B cell (primary cell): ENCODE measurements at regions not wholly inside any gene's neighbourhood (a gene's known extent, or its start where the extent isn't known, plus 50 kb on each side); places are given as distances from the start of the nearest gene placed in this dataset.

Source experiments
- CTCF ChIP-seq: fragments of 200-600 bp; IDR thresholded peaks from one replicate; pipeline ENCODE4 v1.8.0; 2022; ENCODE audit warnings: antibody characterized with exemption, mild to moderate bottlenecking
- EZH2 ChIP-seq: IDR thresholded peaks from 2 replicates; pipeline ENCODE4 v1.6.1; 2012; ENCODE audit warnings: borderline replicate concordance, low read depth, mild to moderate bottlenecking, moderate library complexity, low read length; ENCODE audit not compliant: insufficient read depth, poor library complexity, severe bottlenecking

GRCh38 chr6:82073484-82073883, 174.1 kb downstream of the IBTK start:
- no peak for TF ChIP-seq EZH2
- no peak for TF ChIP-seq CTCF
